ENCODE measurements at regions not wholly inside any gene's neighbourhood (a gene's known extent, or its start where the extent isn't known, plus 50 kb on each side); places are given as distances from the start of the nearest gene placed in this dataset.

DNA sequence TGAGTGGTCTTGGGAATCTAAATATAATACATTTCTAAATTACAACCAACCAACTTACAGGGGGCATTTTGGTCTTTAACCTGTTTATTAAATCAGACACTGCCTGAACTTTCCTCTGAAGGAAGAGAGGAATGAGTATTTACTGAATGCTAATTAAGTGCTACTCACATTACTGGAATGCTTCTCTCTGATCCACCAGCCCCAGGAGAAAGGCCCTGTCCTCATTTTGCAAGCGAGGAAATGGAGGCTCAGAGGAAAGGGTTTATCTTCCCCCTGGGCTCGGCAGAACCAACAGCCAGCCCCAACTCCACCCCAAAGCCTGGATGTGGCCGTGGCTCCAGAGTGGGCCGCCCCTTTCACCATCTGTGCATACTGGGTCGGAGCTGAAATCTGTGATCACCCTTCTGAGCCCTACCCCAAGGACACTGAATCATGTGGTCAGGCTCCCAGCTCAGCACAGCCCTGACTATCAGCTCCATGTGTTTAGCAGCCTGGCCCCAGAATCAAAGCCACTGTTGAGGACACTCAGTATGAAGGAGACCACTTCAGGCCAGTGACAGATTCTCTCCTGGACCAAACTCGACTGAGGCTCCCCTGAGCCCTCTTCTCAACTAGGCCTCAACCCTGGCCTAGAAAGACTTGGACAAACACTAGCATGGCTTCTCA lies 56.7 kb upstream of the ENPP6 start:
- Histone ChIP-seq H3K9ac (ENCODE audit: insufficient read depth in 1 of 2, low read depth in 2 of 2, low read length in 2 of 2) (no peak overlapping the region), H3K27ac (ENCODE audit: extremely low read depth, low read depth, low read length) (no peak overlapping the region), H3K4me2 (ENCODE audit: insufficient read depth, low read length) (no peak overlapping the region), H3K79me2 (ENCODE audit: control insufficient read depth, insufficient read depth, low read length) (no peaks in the 10 kb centered on the region), H3K36me3 (ENCODE audit: control insufficient read depth, insufficient read depth, low read length) (no peaks in the 10 kb centered on the region), H3K27me3 (ENCODE audit: control insufficient read depth in 2 of 2, insufficient read depth in 2 of 2, low read length in 2 of 2) (no peaks in the 10 kb centered on the region), H3K4me1 (replicated peaks in 1 of 2; ENCODE audit: control insufficient read depth in 2 of 2, insufficient read depth in 2 of 2, low read length in 2 of 2) (peaks cover 0 to 4% of the 10 kb centered on the region in 2 experiments; a peak in 3 of 5 replicates), H3K9me1 (ENCODE audit: control insufficient read depth, insufficient read depth, low read length) (no peaks in the 10 kb centered on the region), H2AFZ (ENCODE audit: low read depth, low read length) (peak overlapping the region; percentile 11; the same call in 1 of the 2 replicates), H3K9me3 (replicated peaks; ENCODE audit: control insufficient read depth, insufficient read depth, low read depth, low read length) (peaks cover 4% of the 10 kb centered on the region), H3K4me3 (no peak overlapping the region), H4K20me1 (replicated peaks; ENCODE audit: control insufficient read depth, insufficient read depth, low read length) (no peaks in the 10 kb centered on the region)
- no peak for TF ChIP-seq EZH2 (IDR thresholded peaks at IDR 0.05; ENCODE audit: borderline replicate concordance, low read depth, low read length)
- TF ChIP-seq, protein P1, sequence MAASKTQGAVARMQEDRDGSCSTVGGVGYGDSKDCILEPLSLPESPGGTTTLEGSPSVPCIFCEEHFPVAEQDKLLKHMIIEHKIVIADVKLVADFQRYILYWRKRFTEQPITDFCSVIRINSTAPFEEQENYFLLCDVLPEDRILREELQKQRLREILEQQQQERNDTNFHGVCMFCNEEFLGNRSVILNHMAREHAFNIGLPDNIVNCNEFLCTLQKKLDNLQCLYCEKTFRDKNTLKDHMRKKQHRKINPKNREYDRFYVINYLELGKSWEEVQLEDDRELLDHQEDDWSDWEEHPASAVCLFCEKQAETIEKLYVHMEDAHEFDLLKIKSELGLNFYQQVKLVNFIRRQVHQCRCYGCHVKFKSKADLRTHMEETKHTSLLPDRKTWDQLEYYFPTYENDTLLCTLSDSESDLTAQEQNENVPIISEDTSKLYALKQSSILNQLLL (CRISPR knock-in tag; IDR thresholded peaks at IDR 0.05; ENCODE audit: borderline replicate concordance): no peak
- TF ChIP-seq MTA2 (IDR thresholded peaks at IDR 0.05; ENCODE audit: low read depth): no peak
- TF ChIP-seq RUNX1 (IDR thresholded peaks at IDR 0.05; ENCODE audit: low read depth): no peak
- no peak for TF ChIP-seq HSF4 (CRISPR knock-in tag; IDR thresholded peaks at IDR 0.05; ENCODE audit: borderline replicate concordance)
- TF ChIP-seq ATF7 (IDR thresholded peaks at IDR 0.05): no peak
- TF ChIP-seq RBM25 (IDR thresholded peaks at IDR 0.05; ENCODE audit: low read depth, low read length, severe bottlenecking): no peak
- TF ChIP-seq ZNF589 (CRISPR knock-in tag; IDR thresholded peaks at IDR 0.05; ENCODE audit: low read depth): no peak
- no peak for TF ChIP-seq TAL1 (IDR thresholded peaks at IDR 0.05)
- TF ChIP-seq, protein P2, sequence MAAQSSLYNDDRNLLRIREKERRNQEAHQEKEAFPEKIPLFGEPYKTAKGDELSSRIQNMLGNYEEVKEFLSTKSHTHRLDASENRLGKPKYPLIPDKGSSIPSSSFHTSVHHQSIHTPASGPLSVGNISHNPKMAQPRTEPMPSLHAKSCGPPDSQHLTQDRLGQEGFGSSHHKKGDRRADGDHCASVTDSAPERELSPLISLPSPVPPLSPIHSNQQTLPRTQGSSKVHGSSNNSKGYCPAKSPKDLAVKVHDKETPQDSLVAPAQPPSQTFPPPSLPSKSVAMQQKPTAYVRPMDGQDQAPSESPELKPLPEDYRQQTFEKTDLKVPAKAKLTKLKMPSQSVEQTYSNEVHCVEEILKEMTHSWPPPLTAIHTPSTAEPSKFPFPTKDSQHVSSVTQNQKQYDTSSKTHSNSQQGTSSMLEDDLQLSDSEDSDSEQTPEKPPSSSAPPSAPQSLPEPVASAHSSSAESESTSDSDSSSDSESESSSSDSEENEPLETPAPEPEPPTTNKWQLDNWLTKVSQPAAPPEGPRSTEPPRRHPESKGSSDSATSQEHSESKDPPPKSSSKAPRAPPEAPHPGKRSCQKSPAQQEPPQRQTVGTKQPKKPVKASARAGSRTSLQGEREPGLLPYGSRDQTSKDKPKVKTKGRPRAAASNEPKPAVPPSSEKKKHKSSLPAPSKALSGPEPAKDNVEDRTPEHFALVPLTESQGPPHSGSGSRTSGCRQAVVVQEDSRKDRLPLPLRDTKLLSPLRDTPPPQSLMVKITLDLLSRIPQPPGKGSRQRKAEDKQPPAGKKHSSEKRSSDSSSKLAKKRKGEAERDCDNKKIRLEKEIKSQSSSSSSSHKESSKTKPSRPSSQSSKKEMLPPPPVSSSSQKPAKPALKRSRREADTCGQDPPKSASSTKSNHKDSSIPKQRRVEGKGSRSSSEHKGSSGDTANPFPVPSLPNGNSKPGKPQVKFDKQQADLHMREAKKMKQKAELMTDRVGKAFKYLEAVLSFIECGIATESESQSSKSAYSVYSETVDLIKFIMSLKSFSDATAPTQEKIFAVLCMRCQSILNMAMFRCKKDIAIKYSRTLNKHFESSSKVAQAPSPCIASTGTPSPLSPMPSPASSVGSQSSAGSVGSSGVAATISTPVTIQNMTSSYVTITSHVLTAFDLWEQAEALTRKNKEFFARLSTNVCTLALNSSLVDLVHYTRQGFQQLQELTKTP (IDR thresholded peaks at IDR 0.05; ENCODE audit: low read depth in 1 of 2, partially characterized antibody in 2 of 2): no peak
- TF ChIP-seq TCF3 (CRISPR knock-in tag; IDR thresholded peaks at IDR 0.05): no peak
- no peak for TF ChIP-seq ZNF3 (CRISPR knock-in tag; IDR thresholded peaks at IDR 0.05)
- no peak for TF ChIP-seq ZNF778 (CRISPR knock-in tag; IDR thresholded peaks at IDR 0.05)
- TF ChIP-seq ZNF561 (CRISPR knock-in tag; conservative IDR thresholded peaks at IDR 0.05): no peak
- no peak for TF ChIP-seq EP300 (IDR thresholded peaks at IDR 0.05; ENCODE audit: low read length)
- ATAC-seq (peak; percentile 21; the same call in 2 of the 3 replicates), DNase-seq (ENCODE audit: extremely low read depth in 1 of 4, low spot score in 3 of 4) (no peak), FAIRE-seq (no peak)
- intact Hi-C loops (cut with micrococcal nuclease) (no loop called here), in situ Hi-C loops (cut with MboI) (no loop called here)
- POLR2A ChIA-PET: no interaction called here
- WGBS (ENCODE audit: insufficient coverage, low coverage, missing lambda C conversion rate): 48% methylated on average over 6 of the region's 6 CpGs
- CTCF ChIA-PET (ENCODE audit: low intra/inter-chr PET ratio): no interaction called here
- BruUV-seq (replicated peaks): no TSS peak

Measured in K562 (cell line).